ENCODE measurements at regions not wholly inside any gene's neighbourhood (a gene's known extent, or its start where the extent isn't known, plus 50 kb on each side); places are given as distances from the start of the nearest gene placed in this dataset.

DNA sequence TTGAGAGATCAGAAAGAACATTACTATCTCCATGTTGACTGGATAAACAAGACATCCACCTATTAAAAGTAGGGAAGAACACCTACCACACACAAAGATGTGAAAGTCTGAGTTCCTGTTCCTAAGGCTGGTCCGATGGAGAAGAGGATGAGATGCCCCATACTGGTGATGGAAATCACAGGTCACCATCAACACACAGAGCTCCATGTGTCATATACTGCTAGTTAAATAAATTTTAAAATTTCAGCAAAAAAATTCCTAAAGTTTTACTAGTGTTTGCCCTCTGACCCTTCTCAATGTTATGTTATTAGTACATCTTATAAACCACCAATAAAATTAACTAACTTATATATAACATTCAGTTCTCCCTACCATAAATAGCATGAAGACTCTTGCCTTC lies 59.1 kb downstream of the KCNA5 start:
- no peaks in the 10 kb centered on the region for H3K27me3 ChIP-seq (ENCODE audit: insufficient read depth)
- no peaks in the 10 kb centered on the region for H3K4me1 ChIP-seq (ENCODE audit: insufficient read depth)
- H3K36me3 ChIP-seq (ENCODE audit: insufficient read depth), result no peaks in the 10 kb centered on the region
- no peak overlapping the region for H3K27ac ChIP-seq (ENCODE audit: low read depth)
- no peak overlapping the region for H3K4me2 ChIP-seq
- no peaks in the 10 kb centered on the region for H4K20me1 ChIP-seq (replicated peaks; ENCODE audit: insufficient read depth)
- peaks cover 6% of the 10 kb centered on the region for H3K27me3 Mint-ChIP-seq (ENCODE audit: insufficient read depth, low read depth, poor library complexity)
- no peaks in the 10 kb centered on the region; the same call in 2 of the 3 replicates for H3K4me1 Mint-ChIP-seq
- no peak for TF ChIP-seq ZNF462 (CRISPR knock-in tag; IDR thresholded peaks at IDR 0.05)
- TF ChIP-seq REST (IDR thresholded peaks at IDR 0.05; ENCODE audit: unreplicated experiment), result no peak
- no peak for TF ChIP-seq NANOG (IDR thresholded peaks at IDR 0.05; ENCODE audit: borderline replicate concordance)
- no peak for TF ChIP-seq ZNF114 (CRISPR knock-in tag; IDR thresholded peaks at IDR 0.05)
- no peak for TF ChIP-seq EZH2 (IDR thresholded peaks at IDR 0.05; ENCODE audit: low read depth, unreplicated experiment)
- TF ChIP-seq, protein P1, sequence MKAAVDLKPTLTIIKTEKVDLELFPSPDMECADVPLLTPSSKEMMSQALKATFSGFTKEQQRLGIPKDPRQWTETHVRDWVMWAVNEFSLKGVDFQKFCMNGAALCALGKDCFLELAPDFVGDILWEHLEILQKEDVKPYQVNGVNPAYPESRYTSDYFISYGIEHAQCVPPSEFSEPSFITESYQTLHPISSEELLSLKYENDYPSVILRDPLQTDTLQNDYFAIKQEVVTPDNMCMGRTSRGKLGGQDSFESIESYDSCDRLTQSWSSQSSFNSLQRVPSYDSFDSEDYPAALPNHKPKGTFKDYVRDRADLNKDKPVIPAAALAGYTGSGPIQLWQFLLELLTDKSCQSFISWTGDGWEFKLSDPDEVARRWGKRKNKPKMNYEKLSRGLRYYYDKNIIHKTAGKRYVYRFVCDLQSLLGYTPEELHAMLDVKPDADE (IDR thresholded peaks at IDR 0.05), result no peak
- no peak for TF ChIP-seq CREB1 (CRISPR knock-in tag; IDR thresholded peaks at IDR 0.05; ENCODE audit: low read depth)
- TF ChIP-seq JUNB (IDR thresholded peaks at IDR 0.05; ENCODE audit: unreplicated experiment), result no peak
- TF ChIP-seq EZH2phosphoT487 (IDR thresholded peaks at IDR 0.05; ENCODE audit: unreplicated experiment), result no peak
- TF ChIP-seq STAT1 (IDR thresholded peaks at IDR 0.05; ENCODE audit: unreplicated experiment), result no peak
- TF ChIP-seq POLR2AphosphoS5 (IDR thresholded peaks at IDR 0.05; ENCODE audit: low read depth), result no peak
- no peak for TF ChIP-seq ZNF331 (CRISPR knock-in tag; IDR thresholded peaks at IDR 0.05; ENCODE audit: low read depth)
- TF ChIP-seq, protein P2, sequence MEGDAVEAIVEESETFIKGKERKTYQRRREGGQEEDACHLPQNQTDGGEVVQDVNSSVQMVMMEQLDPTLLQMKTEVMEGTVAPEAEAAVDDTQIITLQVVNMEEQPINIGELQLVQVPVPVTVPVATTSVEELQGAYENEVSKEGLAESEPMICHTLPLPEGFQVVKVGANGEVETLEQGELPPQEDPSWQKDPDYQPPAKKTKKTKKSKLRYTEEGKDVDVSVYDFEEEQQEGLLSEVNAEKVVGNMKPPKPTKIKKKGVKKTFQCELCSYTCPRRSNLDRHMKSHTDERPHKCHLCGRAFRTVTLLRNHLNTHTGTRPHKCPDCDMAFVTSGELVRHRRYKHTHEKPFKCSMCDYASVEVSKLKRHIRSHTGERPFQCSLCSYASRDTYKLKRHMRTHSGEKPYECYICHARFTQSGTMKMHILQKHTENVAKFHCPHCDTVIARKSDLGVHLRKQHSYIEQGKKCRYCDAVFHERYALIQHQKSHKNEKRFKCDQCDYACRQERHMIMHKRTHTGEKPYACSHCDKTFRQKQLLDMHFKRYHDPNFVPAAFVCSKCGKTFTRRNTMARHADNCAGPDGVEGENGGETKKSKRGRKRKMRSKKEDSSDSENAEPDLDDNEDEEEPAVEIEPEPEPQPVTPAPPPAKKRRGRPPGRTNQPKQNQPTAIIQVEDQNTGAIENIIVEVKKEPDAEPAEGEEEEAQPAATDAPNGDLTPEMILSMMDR (conservative IDR thresholded peaks at IDR 0.05; ENCODE audit: low read depth in 2 of 2), result no peak
- 0 out of 2 replicates have a peak, but pooled peaks cover 4% of the 10 kb centered on the region for H3K9me2 ChIP-seq (ENCODE audit: insufficient read depth)
- no peak overlapping the region for H3K4me3 ChIP-seq
- H3K9me3 Mint-ChIP-seq, result peaks cover 7% of the 10 kb centered on the region; the same call in 1 of the 3 replicates
- DNase-seq (ENCODE audit: low spot score), result no peak
- H3K79me2 ChIP-seq (replicated peaks; ENCODE audit: insufficient read depth), result no peaks in the 10 kb centered on the region
- H2AFZ ChIP-seq, result no peak overlapping the region
- no peak overlapping the region for H3K27ac Mint-ChIP-seq
- no peak overlapping the region for H3K4me3 Mint-ChIP-seq
- no peaks in the 10 kb centered on the region for H3K36me3 Mint-ChIP-seq (ENCODE audit: low read depth)
- H3F3A ChIP-seq (replicated peaks; ENCODE audit: low read depth), result no peaks in the 10 kb centered on the region
- ATAC-seq, result no peak
